GM19240 (cell line): ENCODE measurements at regions not wholly inside any gene's neighbourhood (a gene's known extent, or its start where the extent isn't known, plus 50 kb on each side); places are given as distances from the start of the nearest gene placed in this dataset.
"Not testable (repeated sequence)": the region's sequence is repeated elsewhere in the genome, so short reads cannot be mapped to it uniquely, and the experiment has no call there.

Source experiments
- DNase-seq: peaks from one replicate; pipeline ENCODE4 v3.0.0; 2011; ENCODE audit warnings: low spot score; ENCODE audit not compliant: insufficient read length

GRCh38 chr12:90829044-90829443 is 125.9 kb downstream of the CCER1 start:
- DNase-seq: no peak

- DNase-seq: no peak
Measured at GRCh38 chr12:90828621-90829020, 126.4 kb downstream of the CCER1 start.

GRCh38 chr12:90827567-90827966 is 127.4 kb downstream of the CCER1 start:
- DNase-seq: no peak

GRCh38 chr12:90826036-90826435 is 128.9 kb downstream of the CCER1 start:
- no peak for DNase-seq

GRCh38 chr12:90823859-90824258 is 131.1 kb downstream of the CCER1 start:
- no peak for DNase-seq

GRCh38 chr12:90819709-90820108 is 135.3 kb downstream of the CCER1 start:
- DNase-seq: no peak

- no peak for DNase-seq
Measured at GRCh38 chr12:90816353-90817089, 138.5 kb downstream of the CCER1 start.

- DNase-seq: no peak
Measured at GRCh38 chr12:90809940-90810339, 145.0 kb downstream of the CCER1 start.

GRCh38 chr12:90808568-90808967 is 146.4 kb downstream of the CCER1 start:
- DNase-seq: no peak

GRCh38 chr12:90802727-90803126 is 152.2 kb downstream of the CCER1 start:
- DNase-seq: no peak

- DNase-seq: no peak
Measured at GRCh38 chr12:90801776-90802175, 153.2 kb downstream of the CCER1 start.

- no peak for DNase-seq
Measured at GRCh38 chr12:90794212-90794611, 160.8 kb downstream of the CCER1 start.

- DNase-seq: not testable (repeated sequence)
Measured at GRCh38 chr12:90792718-90793117, 162.3 kb downstream of the CCER1 start.

GRCh38 chr12:90791445-90791844 is 163.5 kb downstream of the CCER1 start:
- DNase-seq: no peak

- no peak for DNase-seq
Measured at GRCh38 chr12:90790747-90791146, 164.2 kb downstream of the CCER1 start.

GRCh38 chr12:90773491-90773890 is 181.5 kb downstream of the CCER1 start:
- no peak for DNase-seq

- no peak for DNase-seq
Measured at GRCh38 chr12:90770861-90771260, 184.1 kb downstream of the CCER1 start.

- DNase-seq: no peak
Measured at GRCh38 chr12:90757957-90758356, 197.0 kb downstream of the CCER1 start.

- no peak for DNase-seq
Measured at GRCh38 chr12:90745211-90745610, 209.8 kb downstream of the CCER1 start.

- DNase-seq: no peak
Measured at GRCh38 chr12:90741611-90742010, 213.4 kb downstream of the CCER1 start.

- DNase-seq: no peak
Measured at GRCh38 chr12:90729736-90730135, 225.2 kb downstream of the CCER1 start.

- no peak for DNase-seq
Measured at GRCh38 chr12:90712671-90713070, 242.3 kb downstream of the CCER1 start.

GRCh38 chr12:90710711-90711110 is 244.3 kb downstream of the CCER1 start:
- no peak for DNase-seq

- no peak for DNase-seq
Measured at GRCh38 chr12:90706036-90706435, 248.9 kb downstream of the CCER1 start.
